Stimulated activated CD4-positive, alpha-beta T cell treated with anti-CD3 and anti-CD28 coated beads, Interleukin-2, amount 100 ng/mL, for 24 hours (primary cell): ENCODE measurements at regions not wholly inside any gene's neighbourhood (a gene's known extent, or its start where the extent isn't known, plus 50 kb on each side); places are given as distances from the start of the nearest gene placed in this dataset.

Experiments
- DNase-seq, 2 donors: peaks; one replicate each; pipeline ENCODE4 v3.0.0-alpha.2; 2020

DNA sequence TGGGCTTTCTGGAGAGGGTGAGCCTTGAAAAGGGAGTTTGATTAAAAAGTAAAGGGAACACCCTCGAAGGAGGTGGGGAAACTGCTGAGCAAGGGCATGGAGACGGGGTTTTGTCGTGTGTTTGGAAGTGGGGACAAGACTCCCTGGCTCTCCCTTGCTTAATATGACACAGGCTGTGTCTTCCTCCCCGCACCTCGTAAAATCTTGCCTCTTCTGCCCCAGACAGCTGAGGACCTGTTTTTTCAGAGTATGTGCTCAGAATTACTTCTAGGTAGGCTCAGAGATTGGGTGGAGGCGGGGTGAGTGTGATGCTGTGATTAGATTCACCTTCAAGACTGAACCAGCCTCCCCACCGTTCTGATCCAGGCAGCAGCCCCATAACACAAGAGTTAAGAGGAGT, 244.4 kb upstream of the TLE3 start:
- DNase-seq, result peak in 1 of 2 donors; percentile 6

DNA sequence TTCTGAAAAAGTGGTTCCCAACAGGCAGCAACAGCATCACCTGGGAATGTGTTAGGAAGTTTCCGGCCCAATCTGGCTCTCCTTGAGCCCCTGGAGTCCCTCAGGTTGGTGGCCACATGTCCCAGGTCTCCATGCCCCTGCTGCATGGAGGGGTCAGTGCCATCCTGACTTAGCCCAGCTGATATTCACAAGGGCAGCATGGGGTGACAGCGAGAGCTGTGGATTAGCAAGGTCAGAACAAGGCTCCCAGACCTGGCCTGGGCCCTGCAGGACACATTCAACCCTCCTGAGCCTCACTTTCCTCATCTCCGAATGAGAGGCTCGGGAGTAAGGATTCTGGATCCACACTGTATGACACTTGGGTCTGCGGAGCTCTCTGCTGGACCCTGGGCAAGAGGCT, 243.8 kb upstream of the TLE3 start:
- peak in 1 of 2 donors; percentile 5 for DNase-seq

DNA sequence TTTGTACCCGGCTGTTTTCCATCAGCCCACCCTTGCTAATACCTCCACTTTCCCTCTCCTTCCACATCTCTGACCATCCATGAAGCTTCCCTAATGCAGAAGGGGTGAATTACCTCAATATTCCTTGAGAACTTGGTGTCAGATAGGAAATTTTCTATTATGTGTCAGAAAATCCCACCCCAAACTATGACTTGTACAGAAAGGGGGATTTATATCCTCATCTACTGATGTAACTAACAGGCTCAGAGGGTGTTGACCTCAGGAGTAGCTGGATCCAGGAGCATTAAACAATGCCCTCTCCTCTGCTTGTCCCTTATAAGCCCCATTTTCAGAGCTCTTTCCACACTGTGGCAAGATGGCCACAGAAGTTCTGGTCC, 242.8 kb upstream of the TLE3 start:
- no peak for DNase-seq

DNA sequence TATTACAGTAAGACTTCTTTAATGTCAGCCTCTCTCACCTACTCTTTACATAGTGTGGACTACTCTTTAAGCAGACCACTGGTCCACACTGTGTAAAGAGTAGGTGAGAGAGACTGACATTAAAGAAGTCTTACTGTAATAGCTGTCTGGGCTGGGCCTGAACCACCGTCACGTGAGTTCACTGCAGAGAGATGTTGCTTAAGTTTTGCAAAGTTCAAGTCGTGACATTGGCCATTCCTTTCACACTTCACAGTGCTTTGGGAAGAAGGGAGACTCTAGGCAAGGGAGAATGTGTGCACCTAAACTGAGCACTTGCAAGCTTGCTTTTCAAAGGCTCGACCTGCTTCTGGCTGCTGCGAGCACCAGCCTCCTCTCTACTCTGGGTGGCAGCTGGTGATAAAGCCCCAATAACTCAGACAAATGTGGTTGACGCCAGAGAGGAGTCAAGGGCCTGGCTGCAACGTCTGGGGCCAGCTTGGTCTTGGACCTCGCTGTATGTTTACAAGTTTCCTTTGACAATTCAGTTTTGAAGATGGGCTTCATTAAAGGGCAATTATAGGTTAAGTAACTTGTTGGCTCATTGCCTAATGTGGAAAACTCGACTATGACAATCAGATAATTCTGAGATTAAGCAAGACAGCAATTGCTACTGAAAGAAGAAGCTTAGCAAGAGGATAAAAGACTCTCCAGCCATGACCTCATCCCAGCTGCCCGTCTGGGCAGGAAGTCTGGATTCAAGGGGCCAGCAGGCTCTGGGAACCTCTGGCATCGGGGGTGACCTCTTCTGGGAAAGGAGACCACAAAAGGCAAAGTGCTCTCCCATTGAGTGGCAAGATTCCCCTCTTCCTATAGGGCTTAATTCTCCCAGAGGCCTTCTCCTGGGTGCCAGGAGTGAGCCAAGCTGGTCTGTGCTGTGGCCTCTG, 242.1 kb upstream of the TLE3 start:
- no peak for DNase-seq

DNA sequence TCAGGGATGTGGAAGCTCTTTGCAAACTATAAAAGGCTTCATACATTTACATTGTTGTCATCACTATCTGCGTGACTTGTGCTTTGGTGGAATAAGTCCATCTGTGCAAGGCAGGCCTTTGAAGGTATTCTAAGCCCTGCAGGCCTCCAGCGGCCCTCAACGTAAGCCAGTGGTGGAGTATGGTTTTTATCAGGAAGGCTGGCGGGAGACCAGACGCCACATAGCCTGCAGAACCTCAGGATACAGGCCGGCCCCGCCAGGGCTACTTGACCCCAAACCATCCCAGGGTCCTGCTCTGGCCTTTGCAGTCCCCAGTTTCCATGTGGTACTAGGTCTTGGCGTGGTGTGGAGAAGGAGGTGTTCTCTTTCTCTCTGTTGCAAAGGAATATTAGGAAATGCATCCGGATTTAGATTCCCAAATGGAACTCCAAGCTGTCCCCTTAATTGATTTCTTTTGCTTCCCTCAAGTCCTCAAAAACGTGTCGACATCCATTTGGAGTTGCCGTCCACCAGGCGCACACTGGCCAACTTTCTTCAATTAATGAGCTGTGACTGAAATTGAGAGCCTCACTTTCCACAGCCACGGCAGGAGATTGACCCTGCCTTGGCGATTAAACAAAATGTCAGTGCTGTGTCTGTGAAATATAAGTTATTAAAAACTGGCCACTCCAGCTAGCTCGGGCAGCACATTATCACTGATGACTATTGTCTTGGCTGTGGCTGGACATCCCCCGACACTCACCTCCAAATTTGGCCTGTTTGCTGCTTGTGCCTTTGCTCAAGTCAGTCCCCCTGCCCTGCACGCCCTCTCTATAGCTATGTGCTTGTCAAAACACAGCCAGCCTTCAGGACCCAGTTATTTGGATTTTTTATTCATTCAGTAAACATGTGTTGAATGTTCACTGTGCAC, 239.8 kb upstream of the TLE3 start:
- no peak for DNase-seq

DNA sequence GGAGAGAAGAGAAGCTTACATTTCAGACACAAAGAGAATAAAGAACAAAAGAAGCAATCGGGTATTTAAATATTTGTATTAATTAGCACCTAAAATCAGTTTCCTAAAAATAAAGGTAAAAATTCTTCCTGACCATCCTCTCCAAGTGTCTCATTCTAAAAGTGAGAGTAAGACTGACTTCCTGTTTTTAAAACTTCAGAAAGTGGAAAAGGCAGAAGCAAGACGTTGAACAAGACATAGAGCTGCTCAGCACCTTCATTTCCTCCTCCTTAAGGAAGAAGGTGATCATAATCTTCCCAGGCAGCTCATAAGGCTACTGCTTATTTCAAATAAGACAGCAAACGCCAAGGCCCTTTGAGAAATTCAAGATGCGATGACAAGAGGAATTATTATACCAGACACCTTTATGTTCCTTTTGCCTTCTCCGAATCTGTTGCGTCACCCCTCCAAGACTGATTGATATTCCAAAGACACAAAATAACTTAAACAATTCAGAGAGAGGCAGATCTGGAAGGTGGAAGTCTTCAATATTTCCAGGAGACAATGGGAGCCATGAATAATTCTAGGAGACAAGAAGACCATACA, 238.8 kb upstream of the TLE3 start:
- no peak for DNase-seq

DNA sequence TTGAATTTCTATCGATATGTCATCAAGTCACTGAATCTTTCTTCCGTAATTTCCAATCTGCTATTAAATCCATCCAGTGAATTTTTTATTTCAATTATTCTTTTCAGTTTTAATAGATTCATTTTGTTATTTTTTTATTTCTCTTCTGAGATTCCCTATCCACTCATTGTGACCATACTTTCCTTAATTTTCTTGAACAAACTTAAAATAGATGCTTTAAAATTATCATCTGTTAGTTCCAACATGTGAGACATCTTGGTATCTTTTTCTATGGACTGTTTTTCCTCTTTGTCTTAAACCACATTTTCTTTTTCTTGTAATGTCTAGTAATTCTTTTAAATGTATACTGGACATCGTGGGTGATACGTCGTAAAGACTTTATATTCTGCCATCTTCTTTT, 236.6 kb upstream of the TLE3 start:
- no peak for DNase-seq

DNA sequence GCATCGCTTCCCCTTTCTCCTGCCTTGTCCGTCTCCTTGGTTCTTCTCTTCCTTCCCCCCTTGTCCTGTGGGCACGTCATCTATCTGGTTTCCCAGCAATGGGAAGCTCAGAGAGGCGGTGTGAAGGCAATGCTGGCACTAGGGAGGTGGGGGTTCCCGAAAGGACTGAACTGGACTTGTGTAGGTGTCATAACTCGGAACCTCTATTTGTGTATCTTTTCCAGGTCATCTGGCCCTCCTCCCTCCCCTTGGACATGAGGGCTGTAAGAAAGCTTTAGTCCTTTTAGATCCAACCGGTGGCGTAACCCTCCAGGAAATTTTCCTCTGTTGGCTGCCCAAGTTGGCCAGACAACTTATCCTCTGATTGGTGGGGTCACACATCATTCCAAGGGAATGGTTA, 231.5 kb upstream of the TLE3 start:
- no peak for DNase-seq

DNA sequence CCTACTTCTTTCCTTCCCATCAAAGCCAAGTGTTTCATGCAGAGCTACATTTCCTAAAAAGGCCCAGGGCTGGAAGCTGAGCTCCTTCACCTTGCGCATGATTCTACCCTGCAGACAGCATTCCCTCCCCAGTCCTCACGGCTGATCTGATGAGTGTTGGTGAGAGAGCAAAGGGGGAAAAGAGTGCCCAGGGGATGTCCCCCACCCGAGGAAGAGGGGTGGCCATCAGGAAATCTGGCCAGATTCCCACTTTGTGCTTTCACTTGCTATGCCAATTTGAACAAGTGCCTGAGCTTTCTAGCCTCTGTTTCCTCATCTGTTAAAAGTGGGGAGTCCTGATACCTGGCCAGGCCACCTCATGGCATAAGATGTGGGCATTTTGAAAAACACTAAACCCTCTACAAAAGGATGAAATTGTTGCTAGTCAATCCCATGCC, 231.0 kb upstream of the TLE3 start:
- no peak for DNase-seq

DNA sequence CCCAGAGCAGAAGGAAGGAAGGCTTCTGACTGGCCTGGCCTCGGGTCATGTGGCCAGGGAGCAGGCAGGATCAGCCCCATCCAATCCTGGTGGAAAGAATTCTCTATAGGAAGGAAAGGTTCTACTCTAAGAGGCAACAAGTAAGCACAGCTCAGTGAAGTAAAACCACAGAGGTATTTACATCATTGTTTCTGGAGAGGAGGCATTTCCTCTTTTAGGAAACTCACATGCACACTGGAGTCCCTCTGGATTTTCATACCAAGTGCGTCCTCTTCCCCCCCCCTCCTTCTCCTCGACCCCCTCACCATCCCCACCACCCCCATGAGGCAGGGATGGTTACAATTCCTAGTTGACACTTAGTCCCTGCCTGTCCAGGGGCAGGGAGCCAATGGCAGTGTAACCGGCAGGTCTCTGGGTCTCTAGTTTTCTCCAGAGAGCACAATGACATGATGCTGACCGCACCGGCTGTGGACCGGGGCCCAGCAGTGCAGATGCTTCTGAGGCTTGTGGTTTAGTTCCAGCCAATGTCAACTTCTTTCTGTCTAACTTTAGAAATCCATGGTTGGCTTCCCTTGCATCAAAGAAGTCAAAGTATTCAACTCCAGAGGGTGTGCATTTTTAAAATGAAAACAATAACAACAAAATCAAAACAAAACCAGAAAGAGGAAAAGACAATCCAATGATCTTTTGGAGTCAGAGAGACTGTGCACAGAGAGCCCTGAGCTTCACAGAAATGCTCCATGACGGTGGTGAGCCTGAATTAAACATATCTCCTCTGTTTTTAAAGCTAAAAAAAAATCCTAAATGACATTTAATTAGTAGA, 230.3 kb upstream of the TLE3 start:
- no peak for DNase-seq

DNA sequence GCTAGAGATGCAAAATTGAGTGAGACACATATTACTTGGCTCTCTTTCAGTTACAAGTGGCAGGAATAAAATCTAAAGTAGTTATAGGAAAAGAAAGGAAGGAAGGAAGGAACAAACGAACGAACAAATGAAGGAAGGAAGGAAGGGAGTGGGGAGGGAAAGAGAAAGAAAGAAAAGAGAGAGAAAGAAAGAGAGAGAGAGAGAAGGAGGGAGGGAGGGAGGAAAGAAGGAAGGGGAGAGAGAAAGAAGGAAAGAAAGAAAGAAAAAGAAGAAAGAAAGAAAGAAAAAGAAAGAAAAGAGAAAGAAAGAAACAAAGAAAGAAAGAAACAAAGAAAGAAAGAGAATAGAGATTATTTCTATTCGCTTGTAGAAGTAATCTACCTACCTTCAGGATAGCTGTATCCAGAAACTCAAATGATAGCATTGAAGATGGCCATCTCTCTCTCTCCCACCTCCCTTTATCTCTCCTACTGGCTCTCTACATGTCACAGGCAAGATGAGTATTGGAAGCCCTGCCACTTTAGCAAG, 229.7 kb upstream of the TLE3 start:
- no peak for DNase-seq

DNA sequence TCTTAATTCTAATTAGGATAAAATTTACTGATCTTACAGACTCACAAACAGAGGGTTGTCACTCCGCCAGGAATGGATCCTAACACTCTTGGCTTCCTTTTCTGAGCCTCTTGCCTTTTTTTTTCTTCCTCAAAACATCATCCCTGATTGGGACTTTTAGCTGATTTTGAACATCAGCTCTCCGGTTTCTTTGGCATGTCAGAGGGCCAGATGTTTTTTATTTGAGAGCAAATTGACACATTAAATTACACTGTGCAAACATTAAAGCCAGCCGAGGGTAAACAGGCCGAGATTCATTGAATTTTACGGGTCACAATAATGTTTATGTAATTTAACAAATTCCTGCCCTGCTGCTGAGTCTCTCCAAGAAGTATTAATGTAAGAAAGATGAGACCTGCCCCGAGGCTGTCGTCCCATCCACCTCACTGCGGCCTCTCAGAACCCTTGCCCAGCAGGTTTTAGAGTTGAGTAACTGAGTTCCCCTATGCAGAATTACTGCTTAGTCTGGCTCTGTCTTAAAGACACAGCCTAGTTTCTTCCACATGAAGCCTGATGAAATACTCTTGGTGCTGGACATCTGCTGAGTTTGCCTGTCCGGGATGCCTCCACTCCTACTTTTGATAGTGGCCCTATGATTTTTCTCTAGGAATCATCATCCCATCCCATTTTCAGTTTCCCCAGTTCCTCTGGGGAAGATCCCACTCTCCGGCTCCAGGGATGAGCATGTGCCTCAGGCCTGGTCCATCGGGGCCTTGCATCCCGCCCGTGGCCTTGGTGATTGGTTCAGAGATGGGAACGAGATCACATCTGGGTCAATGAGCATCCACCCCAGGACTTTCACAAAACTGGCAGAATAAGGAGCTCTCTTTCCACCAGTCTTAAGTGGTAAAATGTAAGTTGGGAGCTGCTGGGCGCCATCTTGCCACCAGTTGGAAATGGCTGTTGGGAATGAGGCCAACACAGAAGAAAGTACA, 226.6 kb upstream of the TLE3 start:
- no peak for DNase-seq

DNA sequence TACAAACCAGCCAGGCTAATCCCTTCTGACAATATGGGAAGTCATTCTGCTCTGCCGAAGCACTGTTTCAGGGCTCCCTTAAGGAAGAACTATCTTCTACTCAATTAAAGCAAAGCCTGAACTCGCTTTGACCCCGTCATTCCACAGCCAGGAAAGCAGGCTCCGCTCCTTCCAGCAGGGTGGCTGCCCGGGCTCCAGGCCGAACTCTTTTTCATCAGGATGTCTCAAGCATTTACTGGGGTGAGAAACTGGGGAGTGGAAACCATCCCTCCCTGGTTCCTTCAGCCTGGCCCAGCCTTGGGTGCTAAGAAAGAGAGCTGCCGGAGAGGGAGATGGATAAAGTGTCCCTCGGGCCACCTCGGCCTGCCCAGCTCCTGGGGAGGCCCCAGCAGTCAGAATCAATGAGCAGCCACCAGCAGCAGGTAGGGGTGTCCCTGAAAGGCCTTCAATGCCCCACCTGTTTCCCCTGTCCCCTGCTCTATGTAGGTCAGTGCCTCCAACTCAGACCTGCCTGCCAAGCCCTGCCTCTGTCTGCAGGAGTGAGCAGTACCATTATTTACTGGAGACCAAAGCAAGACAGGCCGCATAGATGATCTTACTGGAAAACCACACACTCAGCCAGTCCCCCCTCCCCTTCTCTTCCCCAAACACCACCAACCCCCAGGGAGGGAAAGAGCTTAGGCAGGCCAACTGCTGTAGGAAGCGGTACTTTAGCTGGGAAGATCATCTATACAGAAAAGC, 225.6 kb upstream of the TLE3 start:
- DNase-seq, result no peak

DNA sequence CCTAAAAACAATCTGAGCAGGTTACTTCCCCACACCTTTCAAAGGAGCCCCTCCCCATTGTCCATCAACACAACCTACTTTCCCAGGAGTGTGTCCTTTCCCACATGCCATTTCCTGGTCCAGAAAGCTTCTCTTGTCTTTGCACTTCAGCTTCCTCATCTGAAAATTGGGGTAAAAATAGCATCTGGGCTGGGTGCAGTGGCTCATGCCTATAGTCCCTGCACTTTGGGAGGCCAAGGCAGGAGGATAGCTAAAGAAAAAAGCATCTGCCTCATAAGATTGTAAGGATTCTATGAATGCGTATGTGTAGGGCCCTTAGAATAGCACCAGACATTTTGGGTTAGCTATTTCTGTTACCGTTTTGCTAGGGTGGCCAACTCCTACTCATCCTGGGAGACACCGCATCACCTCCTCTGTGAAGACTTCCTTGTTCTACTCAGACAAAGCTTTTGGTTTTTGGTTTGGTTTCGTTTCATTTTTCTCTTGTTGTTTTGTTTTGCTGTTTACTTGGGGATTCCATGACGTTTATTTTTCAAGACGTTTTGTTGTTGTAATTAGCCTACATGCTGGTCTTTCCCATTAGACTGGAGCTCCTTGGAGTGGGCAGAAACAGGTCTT, 224.4 kb upstream of the TLE3 start:
- DNase-seq, result no peak

DNA sequence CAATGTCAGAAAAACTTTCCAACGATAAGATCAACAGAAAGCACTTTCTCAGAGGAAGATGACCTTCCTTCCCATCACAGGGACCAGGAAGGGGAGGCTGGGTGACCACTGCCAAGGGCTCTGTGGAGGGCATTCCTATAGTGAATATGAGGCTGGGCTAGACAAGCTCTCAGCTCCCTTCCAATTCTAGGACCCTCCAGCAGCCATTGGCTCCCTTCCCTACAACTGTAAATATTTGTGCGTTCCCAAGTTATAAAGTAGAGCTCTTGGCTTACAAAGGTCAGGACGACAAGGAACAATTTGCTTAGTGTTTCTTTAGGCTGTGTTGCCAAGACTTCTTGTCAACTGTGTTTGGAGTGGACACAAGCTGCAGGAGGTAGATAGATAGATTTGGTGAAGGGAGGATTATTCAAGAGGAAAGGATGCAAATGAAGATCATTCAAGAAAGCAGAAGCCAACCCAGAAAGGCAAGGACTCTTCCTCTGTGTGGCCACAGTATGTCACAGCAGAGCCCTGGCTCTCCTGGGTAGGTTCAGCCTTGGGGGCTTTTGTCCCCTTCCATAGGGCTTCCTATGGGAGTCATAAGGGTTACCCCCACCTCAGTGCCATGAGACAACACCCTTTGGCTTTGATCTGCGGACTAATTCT, 223.6 kb upstream of the TLE3 start:
- DNase-seq, result no peak

DNA sequence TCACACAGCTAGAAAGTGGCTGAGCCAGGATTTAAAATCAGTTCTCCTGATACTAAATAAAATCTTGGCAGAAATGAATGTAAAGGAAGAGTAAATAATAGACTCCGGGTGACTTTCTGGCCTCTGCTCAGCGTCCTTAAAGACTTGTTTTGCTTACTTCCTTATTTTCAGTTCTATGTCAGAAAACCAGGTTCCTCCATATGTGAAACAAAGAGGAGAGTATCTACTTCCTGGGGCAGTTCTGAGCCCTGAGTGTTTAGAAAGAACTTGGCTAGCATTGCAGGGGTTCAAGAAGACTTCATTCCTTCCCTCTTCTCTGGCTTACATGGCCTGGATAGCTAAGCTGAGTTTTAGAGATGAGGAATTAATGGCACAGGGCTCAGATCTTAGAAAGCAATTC, 222.8 kb upstream of the TLE3 start:
- no peak for DNase-seq

DNA sequence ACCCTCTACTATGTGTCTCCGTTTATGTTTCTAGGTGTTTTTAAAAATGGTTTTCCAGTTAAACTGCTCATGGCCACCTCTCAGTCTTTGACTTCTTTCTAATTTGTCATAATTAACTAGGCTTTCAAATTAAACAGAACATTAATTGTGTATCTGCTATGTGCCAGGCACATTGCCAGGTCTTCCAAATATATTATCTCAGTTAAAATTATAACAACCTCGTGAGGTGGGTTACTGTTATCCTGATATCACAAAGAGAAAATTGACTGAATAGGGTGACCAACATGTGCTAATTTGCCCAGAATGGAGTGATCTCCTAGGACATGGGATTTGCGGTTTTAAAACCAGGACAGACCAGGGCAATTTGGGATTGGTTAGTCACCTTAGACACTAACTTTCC, 222.4 kb upstream of the TLE3 start:
- no peak for DNase-seq

DNA sequence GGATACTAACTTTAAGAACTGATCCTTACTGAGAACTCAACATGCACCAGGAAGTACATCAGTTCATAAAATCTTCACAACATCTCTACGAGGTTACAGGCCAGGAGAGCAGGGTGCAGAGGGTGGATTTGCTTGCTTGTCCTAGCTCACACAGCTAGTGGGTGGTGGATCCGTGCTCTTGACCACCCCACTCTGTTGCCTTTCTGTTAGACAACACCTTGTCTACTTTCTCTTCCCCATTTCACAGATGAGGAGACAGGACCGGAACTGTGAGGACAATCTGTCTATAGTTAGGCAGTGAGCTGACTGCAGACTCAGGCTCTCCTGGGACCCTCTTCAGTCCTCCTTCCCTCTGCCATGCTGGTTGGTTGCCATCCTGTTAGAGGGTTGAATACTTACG, 221.7 kb upstream of the TLE3 start:
- no peak for DNase-seq
